A673 (cell line): ENCODE measurements at regions not wholly inside any gene's neighbourhood (a gene's known extent, or its start where the extent isn't known, plus 50 kb on each side); places are given as distances from the start of the nearest gene placed in this dataset.

Experiments
- EZH2 ChIP-seq: fragments of 200-600 bp; sonication (generic); IDR thresholded peaks from 2 replicates; pipeline ENCODE4 v1.6.1; 2017; ENCODE audit warnings: borderline replicate concordance, low read depth, mild to moderate bottlenecking, mixed read lengths, antibody characterized with exemption, low read length; ENCODE audit not compliant: poor library complexity, severe bottlenecking
- TF ChIP-seq, protein P1 (sequence below): fragments of 300-800, 200-600 bp; sonication (generic); conservative IDR thresholded peaks from 2 replicates; pipeline ENCODE4 v1.5.1; 2017; ENCODE audit warnings: low read depth, mild to moderate bottlenecking, antibody characterized with exemption, low read length, moderate library complexity, mixed read lengths

DNA sequence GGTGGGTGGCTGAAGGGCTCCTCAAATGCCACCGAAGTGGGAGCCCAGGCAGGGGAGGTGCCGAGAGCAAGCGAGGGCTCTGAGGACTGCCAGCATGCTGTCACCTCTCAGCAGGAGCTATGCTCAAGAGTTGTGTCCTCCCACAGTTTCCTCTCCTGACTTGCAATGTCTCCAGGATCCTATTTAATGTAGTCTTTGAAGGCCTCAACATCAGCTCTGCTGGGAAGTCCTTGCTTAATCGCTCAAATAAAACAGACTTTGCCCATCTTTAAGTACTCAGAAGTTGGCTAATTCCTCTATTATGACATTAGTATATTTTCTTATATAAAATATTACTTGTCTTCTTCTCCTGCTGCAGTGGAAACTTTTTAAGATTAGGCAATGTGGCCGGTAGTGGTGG lies 154.2 kb upstream of the NRIP1 start:
- TF ChIP-seq, protein P1, sequence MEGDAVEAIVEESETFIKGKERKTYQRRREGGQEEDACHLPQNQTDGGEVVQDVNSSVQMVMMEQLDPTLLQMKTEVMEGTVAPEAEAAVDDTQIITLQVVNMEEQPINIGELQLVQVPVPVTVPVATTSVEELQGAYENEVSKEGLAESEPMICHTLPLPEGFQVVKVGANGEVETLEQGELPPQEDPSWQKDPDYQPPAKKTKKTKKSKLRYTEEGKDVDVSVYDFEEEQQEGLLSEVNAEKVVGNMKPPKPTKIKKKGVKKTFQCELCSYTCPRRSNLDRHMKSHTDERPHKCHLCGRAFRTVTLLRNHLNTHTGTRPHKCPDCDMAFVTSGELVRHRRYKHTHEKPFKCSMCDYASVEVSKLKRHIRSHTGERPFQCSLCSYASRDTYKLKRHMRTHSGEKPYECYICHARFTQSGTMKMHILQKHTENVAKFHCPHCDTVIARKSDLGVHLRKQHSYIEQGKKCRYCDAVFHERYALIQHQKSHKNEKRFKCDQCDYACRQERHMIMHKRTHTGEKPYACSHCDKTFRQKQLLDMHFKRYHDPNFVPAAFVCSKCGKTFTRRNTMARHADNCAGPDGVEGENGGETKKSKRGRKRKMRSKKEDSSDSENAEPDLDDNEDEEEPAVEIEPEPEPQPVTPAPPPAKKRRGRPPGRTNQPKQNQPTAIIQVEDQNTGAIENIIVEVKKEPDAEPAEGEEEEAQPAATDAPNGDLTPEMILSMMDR: no peak
- TF ChIP-seq EZH2: no peak
